Panc1 (cell line): ENCODE measurements at regions not wholly inside any gene's neighbourhood (a gene's known extent, or its start where the extent isn't known, plus 50 kb on each side); places are given as distances from the start of the nearest gene placed in this dataset.

Experiments used
- POLR2AphosphoS5 ChIP-seq: IDR thresholded peaks from 2 replicates; pipeline ENCODE4 v1.6.1; 2012; ENCODE audit warnings: mild to moderate bottlenecking, low read depth, low read length, moderate library complexity
- SIN3A ChIP-seq: IDR thresholded peaks from 2 replicates; pipeline ENCODE4 v1.6.1; 2012; ENCODE audit warnings: low read depth, mild to moderate bottlenecking, low read length, moderate library complexity, borderline replicate concordance; ENCODE audit not compliant: insufficient read depth
- TF ChIP-seq, protein P1 (sequence below), 2 experiments: IDR thresholded peaks; 2 replicates each; pipeline ENCODE4 v1.6.1; 2011 to 2012; ENCODE audit warnings: low read depth in 2 of 2, control low read depth in 1 of 2, low read length in 1 of 2, mild to moderate bottlenecking in 1 of 2, moderate library complexity in 1 of 2; ENCODE audit not compliant: insufficient read depth in 1 of 2
- TF ChIP-seq, protein P2 (sequence below): fragments of 450-650 bp; IDR thresholded peaks from 2 replicates; pipeline ENCODE4 v1.5.1; 2017; ENCODE audit warnings: mild to moderate bottlenecking

DNA sequence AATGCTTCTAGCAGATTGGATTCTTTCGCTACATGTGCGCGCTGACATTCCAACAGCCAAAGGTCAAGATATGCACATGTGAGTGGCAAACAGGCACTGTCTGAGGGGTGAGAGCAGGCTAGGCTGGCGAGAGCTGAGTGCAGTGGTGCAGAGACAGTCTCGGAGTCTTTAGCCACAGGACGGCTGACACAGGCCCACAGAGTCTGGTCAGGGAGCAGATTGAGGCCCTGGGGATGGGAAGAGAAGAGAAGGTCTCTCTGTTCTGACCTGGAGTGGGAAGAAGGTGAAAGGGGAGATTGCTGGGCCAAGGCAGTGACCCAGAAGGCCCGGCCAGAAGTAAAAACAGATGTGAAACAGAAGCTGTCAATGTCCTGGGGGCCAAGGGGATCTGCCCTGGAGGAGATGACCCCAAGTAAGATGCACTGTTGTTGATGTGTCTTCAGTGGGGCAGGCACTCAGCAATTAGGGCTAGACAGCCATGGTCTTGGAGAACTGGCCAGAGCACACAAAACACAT is 197.8 kb downstream of the ETS1 start:
- TF ChIP-seq, protein P1, sequence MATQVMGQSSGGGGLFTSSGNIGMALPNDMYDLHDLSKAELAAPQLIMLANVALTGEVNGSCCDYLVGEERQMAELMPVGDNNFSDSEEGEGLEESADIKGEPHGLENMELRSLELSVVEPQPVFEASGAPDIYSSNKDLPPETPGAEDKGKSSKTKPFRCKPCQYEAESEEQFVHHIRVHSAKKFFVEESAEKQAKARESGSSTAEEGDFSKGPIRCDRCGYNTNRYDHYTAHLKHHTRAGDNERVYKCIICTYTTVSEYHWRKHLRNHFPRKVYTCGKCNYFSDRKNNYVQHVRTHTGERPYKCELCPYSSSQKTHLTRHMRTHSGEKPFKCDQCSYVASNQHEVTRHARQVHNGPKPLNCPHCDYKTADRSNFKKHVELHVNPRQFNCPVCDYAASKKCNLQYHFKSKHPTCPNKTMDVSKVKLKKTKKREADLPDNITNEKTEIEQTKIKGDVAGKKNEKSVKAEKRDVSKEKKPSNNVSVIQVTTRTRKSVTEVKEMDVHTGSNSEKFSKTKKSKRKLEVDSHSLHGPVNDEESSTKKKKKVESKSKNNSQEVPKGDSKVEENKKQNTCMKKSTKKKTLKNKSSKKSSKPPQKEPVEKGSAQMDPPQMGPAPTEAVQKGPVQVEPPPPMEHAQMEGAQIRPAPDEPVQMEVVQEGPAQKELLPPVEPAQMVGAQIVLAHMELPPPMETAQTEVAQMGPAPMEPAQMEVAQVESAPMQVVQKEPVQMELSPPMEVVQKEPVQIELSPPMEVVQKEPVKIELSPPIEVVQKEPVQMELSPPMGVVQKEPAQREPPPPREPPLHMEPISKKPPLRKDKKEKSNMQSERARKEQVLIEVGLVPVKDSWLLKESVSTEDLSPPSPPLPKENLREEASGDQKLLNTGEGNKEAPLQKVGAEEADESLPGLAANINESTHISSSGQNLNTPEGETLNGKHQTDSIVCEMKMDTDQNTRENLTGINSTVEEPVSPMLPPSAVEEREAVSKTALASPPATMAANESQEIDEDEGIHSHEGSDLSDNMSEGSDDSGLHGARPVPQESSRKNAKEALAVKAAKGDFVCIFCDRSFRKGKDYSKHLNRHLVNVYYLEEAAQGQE (IDR thresholded peaks at IDR 0.05; ENCODE audit: insufficient read depth in 1 of 2, low read depth in 2 of 2, low read length in 1 of 2): no peak
- TF ChIP-seq, protein P2, sequence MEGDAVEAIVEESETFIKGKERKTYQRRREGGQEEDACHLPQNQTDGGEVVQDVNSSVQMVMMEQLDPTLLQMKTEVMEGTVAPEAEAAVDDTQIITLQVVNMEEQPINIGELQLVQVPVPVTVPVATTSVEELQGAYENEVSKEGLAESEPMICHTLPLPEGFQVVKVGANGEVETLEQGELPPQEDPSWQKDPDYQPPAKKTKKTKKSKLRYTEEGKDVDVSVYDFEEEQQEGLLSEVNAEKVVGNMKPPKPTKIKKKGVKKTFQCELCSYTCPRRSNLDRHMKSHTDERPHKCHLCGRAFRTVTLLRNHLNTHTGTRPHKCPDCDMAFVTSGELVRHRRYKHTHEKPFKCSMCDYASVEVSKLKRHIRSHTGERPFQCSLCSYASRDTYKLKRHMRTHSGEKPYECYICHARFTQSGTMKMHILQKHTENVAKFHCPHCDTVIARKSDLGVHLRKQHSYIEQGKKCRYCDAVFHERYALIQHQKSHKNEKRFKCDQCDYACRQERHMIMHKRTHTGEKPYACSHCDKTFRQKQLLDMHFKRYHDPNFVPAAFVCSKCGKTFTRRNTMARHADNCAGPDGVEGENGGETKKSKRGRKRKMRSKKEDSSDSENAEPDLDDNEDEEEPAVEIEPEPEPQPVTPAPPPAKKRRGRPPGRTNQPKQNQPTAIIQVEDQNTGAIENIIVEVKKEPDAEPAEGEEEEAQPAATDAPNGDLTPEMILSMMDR: no peak
- TF ChIP-seq POLR2AphosphoS5: no peak
- no peak for TF ChIP-seq SIN3A
